K562 (cell line): ENCODE measurements at regions not wholly inside any gene's neighbourhood (a gene's known extent, or its start where the extent isn't known, plus 50 kb on each side); places are given as distances from the start of the nearest gene placed in this dataset.
"Not testable (repeated sequence)": the region's sequence is repeated elsewhere in the genome, so short reads cannot be mapped to it uniquely, and the experiment has no call there.

Experiments used
- ATAC-seq: fragments of 200-7000 bp; cut with Tn5 transposase; 3 replicates; pipeline ENCODE4 v1.9.1; 2020; ENCODE audit warnings: moderate library complexity
- BruUV-seq: library from RNA; stranded (reverse); fragments of 400-500 nt; replicated peaks from 2 replicates; lab custom pipeline; 2021; lab: Mats Ljungman, UMichigan
- CTCF ChIA-PET: fragments of 300-600 bp; formaldehyde crosslinking; extraction: SDS; loops from one replicate; lab custom pipeline; 2021; ENCODE audit warnings: low intra/inter-chr PET ratio; lab: Yijun Ruan, JAX
- POLR2A ChIA-PET: fragments of 300-600, 350-650 bp; sonication (Branson Sonifier 250); formaldehyde crosslinking; extraction: SDS; loops from one replicate; lab custom pipeline; 2021; ENCODE audit warnings: antibody characterized with exemption, inconsistent platforms; lab: Yijun Ruan, JAX
- DNase-seq, 4 experiments: peaks; one replicate each; pipeline versions ENCODE4 v3.0.0 to v3.0.0-alpha.2; 2011 to 2018; ENCODE audit warnings: low spot score in 3 of 4, mixed read lengths in 3 of 4; ENCODE audit errors: extremely low read depth in 1 of 4
- FAIRE-seq: peaks from 2 replicates; lab custom pipeline; 2011; peaks lifted over from hg19 to GRCh38; lab: Jason Lieb, UNC
- H2AFZ ChIP-seq: 2 replicates; pipeline ENCODE4 v1.6.0; 2011; ENCODE audit warnings: low read depth, low read length, control low read depth, inconsistent platforms
- H3K27ac ChIP-seq: fragments of 200-600 bp; 3 replicates; pipeline ENCODE4 v1.8.0; 2011; ENCODE audit warnings: low read depth, mild to moderate bottlenecking, control low read depth, inconsistent platforms, low read length, moderate library complexity, mixed read lengths; ENCODE audit errors: extremely low read depth
- H3K27me3 ChIP-seq, 2 experiments: fragments of 300-600 bp in 1 of 2; 2 replicates in 1 of 2; 3 replicates in 1 of 2; pipeline versions ENCODE4 v1.6.0 to v1.8.0; 2011; ENCODE audit warnings: inconsistent platforms in 2 of 2, low read length in 2 of 2, mild to moderate bottlenecking in 1 of 2, mixed read lengths in 1 of 2, moderate library complexity in 1 of 2; ENCODE audit not compliant: control insufficient read depth in 2 of 2, insufficient read depth in 2 of 2
- H3K36me3 ChIP-seq: fragments of 300-600 bp; 3 replicates; pipeline ENCODE4 v1.8.0; 2011; ENCODE audit warnings: mild to moderate bottlenecking, low read length, inconsistent platforms; ENCODE audit not compliant: control insufficient read depth, insufficient read depth
- H3K4me1 ChIP-seq, 2 experiments: fragments of 200-600 bp in 1 of 2; replicated peaks in 1 of 2; 2 replicates in 1 of 2; 3 replicates in 1 of 2; pipeline versions ENCODE4 v1.5.1 to v1.8.0; 2011; ENCODE audit warnings: inconsistent platforms in 2 of 2, low read length in 2 of 2, mild to moderate bottlenecking in 1 of 2, mixed read lengths in 1 of 2, moderate library complexity in 1 of 2; ENCODE audit not compliant: control insufficient read depth in 2 of 2, insufficient read depth in 2 of 2
- H3K4me2 ChIP-seq: 2 replicates; pipeline ENCODE4 v1.6.1; 2011; ENCODE audit warnings: low read length, control low read depth, inconsistent platforms, mixed read lengths; ENCODE audit not compliant: insufficient read depth
- H3K4me3 ChIP-seq: fragments of 200-600 bp; sonication (generic), shearing (Covaris generic); 2 replicates; pipeline ENCODE4 v1.5.1; 2016; ENCODE audit warnings: control low read depth, inconsistent platforms
- H3K79me2 ChIP-seq: fragments of 200-600 bp; 3 replicates; pipeline ENCODE4 v1.8.0; 2011; ENCODE audit warnings: low read length, inconsistent platforms; ENCODE audit not compliant: control insufficient read depth, insufficient read depth
- H3K9ac ChIP-seq, 2 experiments: 2 replicates each; pipeline versions ENCODE4 v1.6.0 to v1.6.1; 2011; ENCODE audit warnings: low read depth in 2 of 2, low read length in 2 of 2, control low read depth in 1 of 2, inconsistent platforms in 1 of 2, mild to moderate bottlenecking in 1 of 2, mixed read lengths in 1 of 2; ENCODE audit not compliant: insufficient read depth in 1 of 2
- H3K9me1 ChIP-seq: one replicate; pipeline ENCODE4 v1.6.0; 2011; ENCODE audit warnings: inconsistent platforms, mild to moderate bottlenecking, low read length, moderate library complexity; ENCODE audit not compliant: control insufficient read depth, insufficient read depth
- H3K9me3 ChIP-seq: replicated peaks from 2 replicates; pipeline ENCODE4 v1.5.1; 2011; ENCODE audit warnings: low read depth, low read length, inconsistent platforms; ENCODE audit not compliant: control insufficient read depth, insufficient read depth
- H4K20me1 ChIP-seq: replicated peaks from 2 replicates; pipeline ENCODE4 v1.6.1; 2011; ENCODE audit warnings: low read length, inconsistent platforms, mixed read lengths; ENCODE audit not compliant: control insufficient read depth, insufficient read depth
- WGBS: fragments of 100-300 bp; shearing (Covaris generic); methylation state at CpG from one replicate; pipeline ENCODE4 v1.1.6; 2016; ENCODE audit warnings: low coverage, mixed read lengths; ENCODE audit not compliant: insufficient coverage; ENCODE audit errors: missing lambda C conversion rate; 5-methylcytosine and 5-hydroxymethylcytosine counted together
- in situ Hi-C: fragments of 300-500 bp; cut with MboI; formaldehyde crosslinking; loops from 4 replicates; pipeline ENCODE4 v1.15.0; 2018; ENCODE audit warnings: inconsistent platforms, mixed read lengths
- intact Hi-C: fragments of 100-400 bp; cut with micrococcal nuclease; formaldehyde crosslinking; loops from 2 replicates; pipeline ENCODE4 v1.14.2; 2022

DNA sequence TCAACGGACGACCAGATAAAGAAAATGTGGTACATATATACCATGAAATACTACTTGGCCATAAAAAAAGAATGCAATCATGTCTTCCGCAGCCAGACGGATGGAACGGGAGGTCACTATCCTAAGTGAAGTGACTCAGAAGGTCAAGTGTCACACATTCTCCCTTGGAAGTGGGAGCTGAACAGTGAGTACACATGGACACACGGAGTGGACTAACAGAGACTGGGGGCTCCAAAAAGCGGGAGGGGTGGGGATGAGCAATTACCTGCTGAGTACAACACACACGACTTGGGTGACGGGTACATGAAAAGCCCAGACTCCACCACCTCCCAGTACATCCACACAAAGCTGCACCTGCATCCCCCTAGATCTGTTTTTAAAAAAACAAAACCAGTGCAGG lies 62.5 kb upstream of the TNK2 start:
- CTCF ChIA-PET, H2AFZ ChIP-seq, intact Hi-C loops, H3K9me1 ChIP-seq, H3K9me3 ChIP-seq, BruUV-seq, ATAC-seq, POLR2A ChIA-PET, H3K9ac ChIP-seq, H3K4me1 ChIP-seq, H3K79me2 ChIP-seq, H3K27ac ChIP-seq, H3K27me3 ChIP-seq, DNase-seq, H3K4me2 ChIP-seq, H3K4me3 ChIP-seq, H4K20me1 ChIP-seq, in situ Hi-C loops, FAIRE-seq: not testable (repeated sequence)
- WGBS = 94% methylated on average over 9 of the region's 9 CpGs
- peaks cover 58% of the 10 kb centered on the region for H3K36me3 ChIP-seq

DNA sequence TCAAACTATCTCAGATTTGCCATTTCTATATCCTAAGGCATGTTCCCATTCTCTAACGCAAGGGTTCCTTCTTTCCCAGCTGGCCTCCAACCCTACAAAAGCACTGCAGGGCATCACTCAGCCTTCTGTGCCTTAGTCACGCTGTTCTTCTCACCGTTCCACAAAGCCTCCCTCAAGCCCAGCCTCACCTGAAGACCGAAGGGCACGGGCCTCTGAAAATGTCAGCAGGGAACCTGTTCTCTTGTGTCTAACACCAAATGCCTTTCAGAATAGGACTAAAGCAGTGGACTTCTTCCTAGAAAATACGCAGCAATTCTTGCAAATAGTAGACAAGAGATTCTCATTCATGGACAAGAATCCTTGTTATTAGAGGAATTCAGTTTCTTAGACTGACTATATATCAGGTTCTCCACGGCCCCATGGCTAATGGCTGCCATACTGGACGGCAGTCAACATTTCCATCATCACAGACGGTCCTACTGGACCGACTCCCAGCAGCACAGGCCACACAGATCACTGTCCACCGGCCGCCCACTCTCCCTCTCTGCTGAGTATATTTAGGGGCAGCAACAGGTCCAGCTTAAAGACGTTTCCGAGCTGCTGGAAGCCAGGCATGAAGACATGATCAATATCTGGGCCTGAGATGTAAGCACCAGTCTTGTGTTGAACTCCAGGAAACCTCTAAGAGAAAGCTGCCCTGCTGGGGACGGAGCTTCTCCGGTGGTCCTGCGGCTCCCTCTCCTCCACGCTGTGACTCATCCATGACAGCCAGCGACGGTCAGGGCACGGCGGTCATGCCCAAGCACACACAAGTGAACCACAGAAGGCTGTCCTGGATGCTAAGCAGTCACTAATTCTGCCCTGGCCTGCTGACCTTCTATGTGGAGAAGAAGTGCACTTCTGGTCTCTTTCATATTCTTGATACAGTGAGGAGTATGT lies 61.8 kb upstream of the TNK2 start:
- ATAC-seq, intact Hi-C loops, H3K27me3 ChIP-seq, H3K79me2 ChIP-seq, FAIRE-seq, CTCF ChIA-PET, H3K9me3 ChIP-seq, H3K9ac ChIP-seq, H3K27ac ChIP-seq, in situ Hi-C loops, H2AFZ ChIP-seq, BruUV-seq, H3K4me3 ChIP-seq, H3K4me2 ChIP-seq, H4K20me1 ChIP-seq, H3K9me1 ChIP-seq, H3K4me1 ChIP-seq: not testable (repeated sequence)
- 94% methylated on average over 20 of the region's 22 CpGs for WGBS
- peaks cover 58% of the 10 kb centered on the region for H3K36me3 ChIP-seq
- DNase-seq = peak in 1 of 4 experiments; percentile 6
- POLR2A ChIA-PET = interaction anchor here (0.7 kb wide), 1 partner anchor 9 kb away, joined by 3 read pairs; no protein-coding TSS in a partner anchor

DNA sequence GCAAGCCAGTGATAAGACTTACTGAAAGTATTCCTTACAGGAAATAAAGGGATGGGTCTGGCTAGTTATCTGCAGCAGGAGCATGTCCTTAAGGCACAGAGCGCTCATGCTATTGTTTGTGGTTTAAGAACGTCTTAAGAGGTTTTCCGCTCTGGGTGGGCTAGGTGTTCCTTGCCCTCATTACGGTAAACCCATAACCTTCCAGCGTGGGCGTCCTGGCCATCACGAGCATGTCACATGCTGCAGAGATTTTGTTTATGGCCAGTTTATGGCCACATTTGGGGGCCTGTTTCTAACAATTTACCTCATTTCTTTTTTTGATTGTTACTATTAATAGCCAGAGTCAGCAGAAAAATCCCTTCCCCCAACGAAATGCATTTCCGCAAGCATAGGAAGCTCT lies 61.0 kb upstream of the TNK2 start:
- CTCF ChIA-PET, in situ Hi-C loops, H2AFZ ChIP-seq, ATAC-seq, H4K20me1 ChIP-seq, intact Hi-C loops, H3K27me3 ChIP-seq, FAIRE-seq, H3K79me2 ChIP-seq, H3K9ac ChIP-seq, H3K9me1 ChIP-seq, H3K4me2 ChIP-seq, BruUV-seq, H3K27ac ChIP-seq, H3K4me1 ChIP-seq, H3K4me3 ChIP-seq, H3K9me3 ChIP-seq: not testable (repeated sequence)
- DNase-seq = peak in 1 of 4 experiments; percentile 7
- peaks cover 58% of the 10 kb centered on the region for H3K36me3 ChIP-seq
- POLR2A ChIA-PET = interaction anchor here (0.7 kb wide), 1 partner anchor 8 kb away, joined by 3 read pairs; no protein-coding TSS in a partner anchor
- 80% methylated on average over 8 of the region's 9 CpGs for WGBS
